H1 (cell line): ENCODE measurements at regions not wholly inside any gene's neighbourhood (a gene's known extent, or its start where the extent isn't known, plus 50 kb on each side); places are given as distances from the start of the nearest gene placed in this dataset.

ENCODE experiments used
- BCL11A ChIP-seq, 2 experiments: IDR thresholded peaks; one replicate each; pipeline ENCODE4 v1.6.1; 2011; ENCODE audit warnings: low read depth in 2 of 2, low read length in 2 of 2, mild to moderate bottlenecking in 2 of 2
- YY1 ChIP-seq: IDR thresholded peaks from 2 replicates; pipeline ENCODE4 v1.6.1; 2011; ENCODE audit warnings: low read depth, mild to moderate bottlenecking, low read length

DNA sequence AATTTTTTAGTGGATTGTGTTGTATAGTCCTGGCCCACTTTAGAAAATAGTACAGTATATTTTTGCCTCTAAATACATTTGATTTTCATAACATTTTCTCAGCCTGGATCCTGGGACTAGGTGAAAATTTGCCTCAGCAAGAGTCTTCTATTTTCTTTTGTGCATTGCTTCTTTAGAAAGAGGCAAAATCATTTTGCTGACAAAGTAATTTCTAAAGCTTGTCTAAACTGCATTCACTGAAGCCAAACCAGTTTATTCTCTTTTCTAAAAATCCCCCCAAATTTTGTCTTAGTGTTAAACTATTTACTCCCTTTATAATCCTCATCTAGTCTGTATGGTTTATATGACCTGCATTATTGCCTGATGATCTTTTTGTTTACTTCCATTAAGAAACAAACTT is 326.3 kb downstream of the C4orf33 start (continued):
- TF ChIP-seq BCL11A (IDR thresholded peaks at IDR 0.05; ENCODE audit: low read depth in 2 of 2, low read length in 2 of 2), result no peak
- TF ChIP-seq YY1, result no peak
